ENCODE measurements at regions not wholly inside any gene's neighbourhood (a gene's known extent, or its start where the extent isn't known, plus 50 kb on each side); places are given as distances from the start of the nearest gene placed in this dataset.

GRCh38 chr2:19050354-19050753 is 308.1 kb downstream of the OSR1 start:
- intact Hi-C loops (cut with micrococcal nuclease) = no loop called here
- no peak overlapping the region for H3K4me2 ChIP-seq (ENCODE audit: insufficient read depth, low read length)
- POLR2A ChIA-PET = no interaction called here
- no peaks in the 10 kb centered on the region for H3K27me3 ChIP-seq (ENCODE audit: control insufficient read depth in 2 of 2, insufficient read depth in 2 of 2, low read length in 2 of 2)
- ATAC-seq (no peak), FAIRE-seq (no peak), DNase-seq (ENCODE audit: extremely low read depth in 1 of 4, low spot score in 3 of 4) (no peak)
- H3K9me3 ChIP-seq (replicated peaks; ENCODE audit: control insufficient read depth, insufficient read depth, low read depth, low read length) = no peaks in the 10 kb centered on the region
- BruUV-seq (replicated peaks) = no TSS peak
- H3K4me1 ChIP-seq (replicated peaks in 1 of 2; ENCODE audit: control insufficient read depth in 2 of 2, insufficient read depth in 2 of 2, low read length in 2 of 2) = no peaks in the 10 kb centered on the region
- H3K79me2 ChIP-seq (ENCODE audit: control insufficient read depth, insufficient read depth, low read length) = no peaks in the 10 kb centered on the region
- no peak overlapping the region for H3K9ac ChIP-seq (ENCODE audit: insufficient read depth in 1 of 2, low read depth in 2 of 2, low read length in 2 of 2)
- H4K20me1 ChIP-seq (replicated peaks; ENCODE audit: control insufficient read depth, insufficient read depth, low read length) = no peaks in the 10 kb centered on the region
- in situ Hi-C loops (cut with MboI) = no loop called here
- CTCF ChIA-PET (ENCODE audit: low intra/inter-chr PET ratio) = no interaction called here
- TF ChIP-seq KAT7 (CRISPR knock-in tag; IDR thresholded peaks at IDR 0.05; ENCODE audit: borderline replicate concordance) (no peak), ZBTB33 (CRISPR knock-in tag; IDR thresholded peaks at IDR 0.05) (no peak), CEBPG (CRISPR knock-in tag; IDR thresholded peaks at IDR 0.05) (no peak), CEBPG (tag; conservative IDR thresholded peaks at IDR 0.05 in 1 of 2, IDR thresholded peaks at IDR 0.05 in 1 of 2) (no peak), MED1 (CRISPR knock-in tag; IDR thresholded peaks at IDR 0.05; ENCODE audit: borderline replicate concordance) (no peak), ARHGAP35 (IDR thresholded peaks at IDR 0.05; ENCODE audit: partially characterized antibody) (no peak), ZFP30 (CRISPR knock-in tag; IDR thresholded peaks at IDR 0.05; ENCODE audit: borderline replicate concordance) (no peak), BRD4 (IDR thresholded peaks at IDR 0.05) (no peak)
- H3K9me1 ChIP-seq (ENCODE audit: control insufficient read depth, insufficient read depth, low read length) = no peaks in the 10 kb centered on the region
- no peak overlapping the region for H2AFZ ChIP-seq (ENCODE audit: low read depth, low read length)
- H3K4me3 ChIP-seq = no peak overlapping the region
- H3K36me3 ChIP-seq (ENCODE audit: control insufficient read depth, insufficient read depth, low read length) = no peaks in the 10 kb centered on the region
- no peak overlapping the region for H3K27ac ChIP-seq (ENCODE audit: extremely low read depth, low read depth, low read length)
